ENCODE measurements at regions not wholly inside any gene's neighbourhood (a gene's known extent, or its start where the extent isn't known, plus 50 kb on each side); places are given as distances from the start of the nearest gene placed in this dataset.

GRCh38 chr5:89287964-89288363 is 405.0 kb upstream of the MEF2C start:
- TF ChIP-seq EGR1 (IDR thresholded peaks at IDR 0.05; ENCODE audit: borderline replicate concordance, low read depth, low read length) (no peak), CTCF (IDR thresholded peaks at IDR 0.05; ENCODE audit: control extremely low read depth in 1 of 3, insufficient read depth in 1 of 3, low read depth in 1 of 3, low read length in 3 of 3) (no peak), POLR2AphosphoS5 (IDR thresholded peaks at IDR 0.05; ENCODE audit: low read depth, low read length) (no peak), KDM1A (IDR thresholded peaks at IDR 0.05; ENCODE audit: borderline replicate concordance, low read length) (no peak), POLR2A (IDR thresholded peaks at IDR 0.05; ENCODE audit: control extremely low read depth in 1 of 2, low read depth in 2 of 2, low read length in 2 of 2) (no peak), FOSL1 (IDR thresholded peaks at IDR 0.05; ENCODE audit: insufficient read depth, low read depth, low read length) (no peak), TAF1 (IDR thresholded peaks at IDR 0.05; ENCODE audit: low read depth, low read length) (no peak), HDAC6 (IDR thresholded peaks at IDR 0.05; ENCODE audit: low read depth, low read length) (no peak)
